Fibroblast of pulmonary artery (primary cell): ENCODE measurements at regions not wholly inside any gene's neighbourhood (a gene's known extent, or its start where the extent isn't known, plus 50 kb on each side); places are given as distances from the start of the nearest gene placed in this dataset.
A peak's percentile ranks its signal among the peaks of the same experiment; 100 is the strongest.

ENCODE experiments used
- DNase-seq: peaks from one replicate; pipeline ENCODE4 v3.0.0-alpha.2; 2010; ENCODE audit warnings: low read depth
- H3K4me3 ChIP-seq: replicated peaks from 2 replicates; pipeline ENCODE4 v1.5.1; 2011; ENCODE audit warnings: low read depth, mild to moderate bottlenecking, control low read depth, low read length, moderate library complexity
- TF ChIP-seq, protein P1 (sequence below): IDR thresholded peaks from 2 replicates; pipeline ENCODE4 v1.5.1; 2011; ENCODE audit warnings: mild to moderate bottlenecking, control low read depth, low read length, inconsistent platforms; ENCODE audit errors: missing control alignments

DNA sequence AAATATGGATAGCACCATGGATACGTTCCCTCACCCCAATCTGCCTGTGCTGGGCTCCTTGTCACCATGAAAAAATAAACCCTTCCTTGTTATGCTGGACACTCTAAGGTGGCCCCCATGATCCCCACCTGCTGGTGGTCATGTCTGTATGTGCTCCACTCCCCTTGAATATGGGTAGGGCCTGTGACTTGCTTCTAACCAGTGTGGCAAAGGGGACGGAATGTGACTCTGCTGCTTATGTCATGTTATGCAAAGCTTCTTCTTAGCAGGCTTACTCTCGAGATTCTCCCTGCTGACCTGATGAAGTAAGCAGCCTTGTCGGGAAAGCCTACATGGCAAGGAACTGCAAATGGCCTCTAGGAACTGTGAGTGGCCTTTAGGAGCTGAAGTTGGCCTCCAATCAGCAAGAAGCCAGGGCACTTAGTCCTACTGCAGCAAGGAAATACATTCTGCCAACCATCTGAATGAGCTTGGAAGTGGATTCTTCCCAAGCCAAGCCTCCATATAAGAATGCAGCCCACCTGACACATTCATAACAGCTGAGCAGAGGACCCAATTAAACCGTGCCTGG lies 159.9 kb downstream of the CCDC34 start:
- no peak for DNase-seq
- TF ChIP-seq, protein P1, sequence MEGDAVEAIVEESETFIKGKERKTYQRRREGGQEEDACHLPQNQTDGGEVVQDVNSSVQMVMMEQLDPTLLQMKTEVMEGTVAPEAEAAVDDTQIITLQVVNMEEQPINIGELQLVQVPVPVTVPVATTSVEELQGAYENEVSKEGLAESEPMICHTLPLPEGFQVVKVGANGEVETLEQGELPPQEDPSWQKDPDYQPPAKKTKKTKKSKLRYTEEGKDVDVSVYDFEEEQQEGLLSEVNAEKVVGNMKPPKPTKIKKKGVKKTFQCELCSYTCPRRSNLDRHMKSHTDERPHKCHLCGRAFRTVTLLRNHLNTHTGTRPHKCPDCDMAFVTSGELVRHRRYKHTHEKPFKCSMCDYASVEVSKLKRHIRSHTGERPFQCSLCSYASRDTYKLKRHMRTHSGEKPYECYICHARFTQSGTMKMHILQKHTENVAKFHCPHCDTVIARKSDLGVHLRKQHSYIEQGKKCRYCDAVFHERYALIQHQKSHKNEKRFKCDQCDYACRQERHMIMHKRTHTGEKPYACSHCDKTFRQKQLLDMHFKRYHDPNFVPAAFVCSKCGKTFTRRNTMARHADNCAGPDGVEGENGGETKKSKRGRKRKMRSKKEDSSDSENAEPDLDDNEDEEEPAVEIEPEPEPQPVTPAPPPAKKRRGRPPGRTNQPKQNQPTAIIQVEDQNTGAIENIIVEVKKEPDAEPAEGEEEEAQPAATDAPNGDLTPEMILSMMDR: no peak
- H3K4me3 ChIP-seq: no peak overlapping the region

DNA sequence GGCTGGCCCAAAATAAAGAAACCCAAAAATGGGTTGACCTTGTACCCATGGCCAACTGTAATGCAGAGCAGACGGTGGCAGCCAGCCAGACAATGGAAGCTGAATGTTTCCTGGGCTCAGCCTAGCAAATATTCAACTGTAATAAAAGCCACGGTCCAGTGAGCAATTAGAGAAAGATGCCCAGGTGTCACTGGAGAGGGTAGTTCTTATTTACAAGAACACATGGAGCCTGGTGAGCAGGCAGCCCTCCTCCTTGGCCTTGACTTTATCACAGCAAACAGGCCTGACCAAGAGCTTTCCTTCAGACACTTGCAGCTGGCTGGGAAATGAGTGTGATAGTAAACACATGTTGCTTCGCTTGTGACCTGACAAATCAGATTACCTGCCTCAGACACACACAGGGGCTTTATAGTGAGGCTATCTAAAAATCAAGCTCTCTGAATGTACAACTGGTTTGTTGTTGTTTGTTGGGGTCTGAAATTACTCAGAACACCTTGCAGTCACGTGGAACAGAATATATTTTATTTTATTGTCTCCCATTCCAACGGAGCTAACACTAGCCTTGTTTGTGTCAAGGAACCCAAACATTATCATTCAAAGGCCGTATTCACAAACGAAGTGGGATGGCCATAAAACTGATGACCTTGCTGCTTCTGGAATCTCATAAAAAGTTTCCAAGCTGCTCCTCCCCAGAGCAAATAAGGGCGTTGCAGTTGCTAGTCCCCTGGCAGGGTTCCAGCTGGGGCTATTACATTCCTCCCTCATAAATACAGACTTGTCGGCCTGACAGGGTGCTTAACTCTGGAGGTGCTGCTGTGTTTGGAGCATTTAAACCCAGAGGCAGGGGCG lies 161.1 kb downstream of the BBOX1 start:
- H3K4me3 ChIP-seq: no peak overlapping the region
- DNase-seq: peak; percentile 74
- TF ChIP-seq, protein P1: no peak

DNA sequence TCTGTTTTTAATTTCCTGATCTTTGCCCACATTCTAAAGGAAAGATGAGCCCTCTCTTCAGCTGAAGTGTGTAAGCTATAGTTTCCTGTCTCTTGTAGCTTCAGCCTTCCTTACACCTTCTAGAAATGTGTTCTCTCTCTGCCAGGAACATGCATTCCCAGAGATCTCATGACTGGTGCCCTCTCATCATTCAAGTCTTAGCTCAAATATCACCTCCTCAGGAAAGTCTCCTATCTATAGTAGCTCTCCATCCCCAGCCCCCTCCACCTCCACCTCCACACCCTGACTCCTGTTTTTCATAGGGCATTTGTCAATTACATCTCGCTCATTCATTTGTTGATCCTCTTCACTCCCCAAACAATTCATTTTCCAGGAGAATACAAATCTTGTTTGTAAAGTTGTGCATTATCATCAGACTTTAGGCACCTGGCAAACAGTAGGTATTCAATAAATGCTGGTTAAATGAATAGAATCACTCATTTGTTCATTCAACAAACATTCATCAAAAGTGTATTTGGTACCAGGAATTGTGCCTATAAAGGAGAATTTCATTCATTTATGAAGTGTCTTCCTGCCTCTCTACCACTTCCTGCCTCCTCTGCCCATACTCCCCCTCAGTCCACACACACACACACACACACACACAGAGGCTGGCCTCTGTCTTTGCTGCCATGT lies 160.3 kb downstream of the BBOX1 start:
- H3K4me3 ChIP-seq: no peak overlapping the region
- TF ChIP-seq, protein P1: no peak
- no peak for DNase-seq

DNA sequence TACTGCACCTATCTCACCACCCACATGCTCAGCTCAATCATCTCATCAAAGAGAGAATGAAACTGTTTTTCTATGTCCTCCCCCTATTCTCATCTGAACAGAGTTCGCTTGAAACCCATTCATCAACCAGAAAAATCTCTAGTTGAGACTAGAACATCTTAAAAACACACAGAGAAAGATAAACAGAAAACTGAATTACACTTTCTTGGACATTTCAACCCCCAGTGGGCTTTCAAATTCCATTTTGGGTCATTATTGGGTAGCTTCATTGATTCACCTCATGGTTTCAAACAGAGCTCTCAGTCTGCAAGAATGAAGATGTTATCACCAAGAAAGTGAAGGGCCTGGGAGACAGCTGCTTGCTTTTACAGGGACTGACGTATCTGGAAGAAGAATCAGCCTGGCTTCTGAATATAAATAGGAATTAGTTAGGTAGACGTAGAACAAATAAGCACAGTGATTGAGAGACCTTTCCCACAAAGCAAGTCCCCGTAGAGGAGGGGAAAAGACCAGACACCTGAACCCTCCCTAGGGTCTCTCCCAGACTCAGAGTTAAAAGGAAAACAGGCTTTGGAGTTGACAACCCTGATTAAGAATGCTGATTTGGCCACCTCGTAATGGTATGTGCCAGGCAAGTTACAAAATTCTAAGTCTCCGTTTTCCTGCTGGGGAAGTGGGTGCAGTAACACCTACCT lies 155.7 kb downstream of the BBOX1 start:
- TF ChIP-seq, protein P1: no peak
- no peak overlapping the region for H3K4me3 ChIP-seq
- DNase-seq: no peak

DNA sequence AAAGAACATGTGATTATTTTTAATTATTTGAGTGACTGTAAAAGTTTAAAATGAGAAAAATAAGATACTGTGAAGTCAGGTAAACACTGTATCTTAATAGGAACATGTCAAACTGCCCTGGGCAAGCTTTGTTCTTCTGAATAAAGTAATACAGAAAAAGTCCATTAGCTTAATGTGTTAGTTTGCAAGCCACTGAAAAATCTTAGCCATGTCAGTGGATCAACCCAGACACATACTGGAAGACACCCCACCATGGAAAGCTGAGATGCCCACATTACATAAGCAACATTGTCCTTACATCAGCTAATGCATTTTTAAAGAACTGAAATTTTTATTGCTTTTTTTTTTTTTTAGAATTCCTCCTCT lies 155.2 kb downstream of the BBOX1 start:
- TF ChIP-seq, protein P1: no peak
- no peak for DNase-seq
- no peak overlapping the region for H3K4me3 ChIP-seq

DNA sequence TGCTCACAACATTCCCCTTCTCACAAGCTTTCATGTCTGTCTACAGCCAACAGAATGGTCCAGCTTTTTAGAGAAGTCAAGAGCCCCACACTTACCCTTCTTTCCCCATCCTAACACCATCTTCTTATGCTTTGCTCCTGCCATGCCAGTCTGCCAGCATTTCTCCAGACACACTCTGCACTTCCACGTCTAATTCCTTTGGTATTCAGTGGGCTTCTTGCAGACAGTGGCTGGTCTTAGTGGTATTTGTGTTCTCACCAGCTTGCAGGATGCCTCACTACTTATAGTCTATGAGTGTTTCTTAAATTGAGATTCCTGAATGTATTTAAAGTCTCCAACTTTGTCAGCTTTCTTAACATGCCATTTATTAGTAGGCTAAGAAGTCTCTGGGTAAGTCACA lies 154.4 kb downstream of the BBOX1 start:
- TF ChIP-seq, protein P1: no peak
- H3K4me3 ChIP-seq: no peak overlapping the region
- DNase-seq: no peak
